Pancreas (tissue), 10 donors: ENCODE measurements at regions not wholly inside any gene's neighbourhood (a gene's known extent, or its start where the extent isn't known, plus 50 kb on each side); places are given as distances from the start of the nearest gene placed in this dataset.

Experiments
- ATAC-seq, 4 donors: fragments of 200-7000 bp; cut with Tn5 transposase; one replicate each; pipeline versions ENCODE4 v1.8.0 to v1.9.1; 2020; ENCODE audit warnings: mild to moderate bottlenecking in 4 of 4, moderate library complexity in 4 of 4
- DNase-seq, 6 donors: peaks; one replicate each; pipeline ENCODE4 v3.0.0-alpha.2; 2020
- FAIRE-seq: peaks from 2 replicates; lab custom pipeline; 2012; peaks lifted over from hg19 to GRCh38; lab: Jason Lieb, UNC
- H3K27ac ChIP-seq, 4 donors: fragments of 200-600 bp; sonication (generic); 1 replicate in 3 of 4; 2 replicates in 1 of 4; pipeline versions ENCODE4 v1.5.0 to v1.8.0; 2020
- H3K27me3 ChIP-seq, 4 donors: fragments of 200-600 bp; one replicate each; pipeline ENCODE4 v1.8.0; 2021
- H3K36me3 ChIP-seq, 3 donors: fragments of 200-600 bp; sonication (generic) in 1 of 3; one replicate each; pipeline versions ENCODE4 v1.5.0 to v1.8.0; 2020 to 2021
- H3K4me1 ChIP-seq, 3 donors: fragments of 200-600 bp; one replicate each; pipeline ENCODE4 v1.8.0; 2021
- H3K4me3 ChIP-seq, 4 donors: fragments of 200-600 bp; sonication (generic) in 2 of 4; one replicate each; pipeline versions ENCODE4 v1.5.0 to v1.8.0; 2020 to 2021
- H3K9me3 ChIP-seq, 4 donors: fragments of 200-600 bp; one replicate each; pipeline ENCODE4 v1.8.0; 2021
- CTCF ChIP-seq, 4 donors: fragments of 200-600 bp; sonication (generic) in 3 of 4; IDR thresholded peaks; one replicate each; pipeline versions ENCODE4 v1.5.0 to v1.8.0; 2021; ENCODE audit warnings: antibody characterized with exemption in 4 of 4
- WGBS, 2 donors: extraction: QIAGEN DNeasy Blood & Tissue Kit; methylation state at CpG; one replicate each; pipeline ENCODE4 v1.1.7; 2013; 5-methylcytosine and 5-hydroxymethylcytosine counted together
- intact Hi-C, 3 donors: fragments of 100-400 bp; cut with DNase I; formaldehyde crosslinking; loops; one replicate each; pipeline versions ENCODE4 v1.11.1 to v1.14.2; 2022
- donor health status: healthy with polysubstance abuse.
- donor health status: DM: no; HTN: no; CAD: no; lungs with moderate emphysema.
- donor health status: DM: no; HTN: no; CAD: no.
- donor health status: control.
- donor health status: control.
- donor health status: Bipolar disorder and iron deficiency.
- donor health status: DM: yes; HTN: yes; CAD: no.
- donor health status: DM: no; HTN: no; CAD: no.
- donor health status: DM: no; HTN: no; CAD: no.
- donor health status: DM: yes; HTN: yes; CAD: no.

DNA sequence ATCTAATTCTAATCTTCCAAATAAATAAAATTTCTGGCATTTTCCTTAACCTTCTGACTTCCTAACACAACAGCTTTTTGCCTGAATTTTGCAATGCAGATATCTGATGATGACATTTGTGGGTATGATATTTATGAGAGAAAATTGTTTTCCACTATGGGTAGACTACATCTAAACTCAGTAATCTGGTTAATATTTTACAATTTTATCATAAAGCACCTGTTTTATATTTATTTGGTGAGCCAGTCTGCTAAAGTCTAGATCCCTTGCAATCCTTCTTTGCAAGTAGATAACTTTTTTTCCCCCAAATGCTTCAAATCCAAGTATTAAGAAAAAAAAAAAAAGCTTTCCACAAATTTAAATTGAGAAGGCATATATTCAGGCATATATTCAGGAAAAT lies 246.2 kb upstream of the DAB2 start:
- peaks cover 0 to 8% (median 5%) of the 10 kb centered on the region in 3 donors for H3K4me1 ChIP-seq
- H3K36me3 ChIP-seq, result no peaks in the 10 kb centered on the region
- no peak overlapping the region for H3K4me3 ChIP-seq
- H3K27ac ChIP-seq, result no peak overlapping the region
- FAIRE-seq (no peak), DNase-seq (no peak), ATAC-seq (peak; percentile 40 to 73 (median 54))
- intact Hi-C loops, result no loop called here
- no peak for TF ChIP-seq CTCF (IDR thresholded peaks at IDR 0.05)
- no peaks in the 10 kb centered on the region for H3K9me3 ChIP-seq
- no peaks in the 10 kb centered on the region for H3K27me3 ChIP-seq

- 80 to 82% methylated on average over 6 of the region's 6 CpGs for WGBS, 2 donors
- Histone ChIP-seq H3K27ac (no peak overlapping the region), H3K36me3 (no peaks in the 10 kb centered on the region), H3K4me3 (no peak overlapping the region), H3K9me3 (no peaks in the 10 kb centered on the region), H3K4me1 (peaks cover 0 to 8% (median 5%) of the 10 kb centered on the region in 3 donors), H3K27me3 (no peaks in the 10 kb centered on the region)
- DNase-seq, result no peak
- TF ChIP-seq CTCF (IDR thresholded peaks at IDR 0.05), result no peak
- no peak for FAIRE-seq
- ATAC-seq, result no peak
- intact Hi-C loops, result no loop called here
These were observed 245.6 kb upstream of the DAB2 start for GRCh38 chr5:39670391-39670790.

- FAIRE-seq (no peak), ATAC-seq (no peak), DNase-seq (no peak)
- 97 to 99% methylated on average over 3 of the region's 3 CpGs for WGBS, 2 donors
- Histone ChIP-seq H3K9me3 (no peaks in the 10 kb centered on the region), H3K27me3 (no peaks in the 10 kb centered on the region), H3K4me1 (peaks cover 0 to 8% (median 5%) of the 10 kb centered on the region in 3 donors), H3K4me3 (no peak overlapping the region), H3K36me3 (no peaks in the 10 kb centered on the region), H3K27ac (no peak overlapping the region)
- intact Hi-C loops, result no loop called here
- no peak for TF ChIP-seq CTCF (IDR thresholded peaks at IDR 0.05)
These were observed 244.2 kb upstream of the DAB2 start for GRCh38 chr5:39668980-39669379.

DNA sequence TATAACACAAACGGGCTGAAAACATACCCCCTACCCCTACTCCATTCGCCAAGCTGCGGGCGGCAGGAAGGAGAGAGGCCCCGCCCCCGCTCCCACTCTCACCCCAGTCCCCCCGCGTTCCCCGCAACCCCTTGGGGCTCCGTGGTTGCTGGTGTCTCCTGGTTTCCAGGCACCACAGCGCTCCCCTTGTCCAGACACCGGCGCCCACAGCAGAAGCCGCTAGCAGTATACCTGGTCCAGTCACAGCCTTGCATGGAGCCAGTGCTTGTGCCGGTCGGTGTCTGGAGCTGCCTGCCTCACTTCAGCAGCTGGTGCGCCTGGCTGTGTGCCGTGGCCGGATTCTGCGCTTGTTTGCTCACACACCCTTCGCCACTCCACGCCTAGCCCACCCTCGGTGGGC lies 240.5 kb upstream of the DAB2 start:
- Histone ChIP-seq H3K27me3 (no peaks in the 10 kb centered on the region), H3K4me1 (no peaks in the 10 kb centered on the region), H3K9me3 (no peaks in the 10 kb centered on the region), H3K4me3 (no peak overlapping the region), H3K27ac (no peak overlapping the region), H3K36me3 (no peaks in the 10 kb centered on the region)
- WGBS, 2 donors, result 96% methylated on average over 22 to 23 of the region's 23 CpGs
- DNase-seq (peak in 1 of 6 donors; percentile 46), FAIRE-seq (no peak), ATAC-seq (no peak)
- TF ChIP-seq CTCF (IDR thresholded peaks at IDR 0.05), result no peak
- intact Hi-C loops, result no loop called here

DNA sequence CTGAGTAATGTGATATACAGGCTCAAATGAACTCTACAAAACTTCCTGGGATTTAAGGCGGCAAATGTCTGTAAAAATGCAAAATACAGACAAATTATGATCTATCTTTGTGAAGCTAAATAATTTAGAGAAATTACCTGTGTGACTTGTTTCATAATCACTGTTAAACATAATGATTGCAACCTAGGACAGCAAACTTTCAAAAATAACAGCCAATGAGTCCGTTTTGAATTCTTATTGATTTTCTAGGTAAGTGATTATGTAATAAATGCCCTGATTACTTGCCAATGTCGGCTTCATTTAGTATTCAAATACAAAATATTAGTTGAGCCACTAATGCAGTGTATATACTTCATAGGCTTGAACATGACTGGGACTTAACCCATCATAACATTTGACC lies 238.2 kb upstream of the DAB2 start:
- no peak for DNase-seq
- Histone ChIP-seq H3K4me3 (no peak overlapping the region), H3K36me3 (no peaks in the 10 kb centered on the region), H3K27ac (no peak overlapping the region), H3K27me3 (no peaks in the 10 kb centered on the region), H3K4me1 (no peaks in the 10 kb centered on the region), H3K9me3 (no peaks in the 10 kb centered on the region)
- WGBS, 2 donors, result 15 to 30% methylated on average over 3 of the region's 3 CpGs
- TF ChIP-seq CTCF (IDR thresholded peaks at IDR 0.05), result no peak
- intact Hi-C loops, result no loop called here
- no peak for FAIRE-seq
- no peak for ATAC-seq
